AML-193 (cell line): ENCODE measurements at regions not wholly inside any gene's neighbourhood (a gene's known extent, or its start where the extent isn't known, plus 50 kb on each side); places are given as distances from the start of the nearest gene placed in this dataset.
A peak's percentile ranks its signal among the peaks of the same experiment; 100 is the strongest.

Source experiments
- DNase-seq, 2 experiments: peaks; one replicate each; lab custom pipeline; 2025; lab: John Stamatoyannopoulos, UW

- DNase-seq, result no peak
Measured at GRCh38 chr2:21253311-21254027, 129.7 kb downstream of the TDRD15 start.

- DNase-seq, result no peak
Measured at GRCh38 chr2:21254170-21254965, 130.6 kb downstream of the TDRD15 start.

GRCh38 chr2:21256006-21256405 is 132.2 kb downstream of the TDRD15 start:
- DNase-seq, result peak; percentile 79 to 85

GRCh38 chr2:21257621-21258020 is 133.9 kb downstream of the TDRD15 start:
- DNase-seq, result no peak

- no peak for DNase-seq
Measured at GRCh38 chr2:21258082-21258481, 134.3 kb downstream of the TDRD15 start.

GRCh38 chr2:21260311-21260710 is 136.5 kb downstream of the TDRD15 start:
- DNase-seq, result no peak

GRCh38 chr2:21261591-21261990 is 137.8 kb downstream of the TDRD15 start:
- no peak for DNase-seq

GRCh38 chr2:21262426-21262940 is 138.7 kb downstream of the TDRD15 start:
- DNase-seq, result no peak

- no peak for DNase-seq
Measured at GRCh38 chr2:21263622-21264021, 139.9 kb downstream of the TDRD15 start.

GRCh38 chr2:21265752-21266151 is 142.0 kb downstream of the TDRD15 start:
- no peak for DNase-seq

GRCh38 chr2:21267232-21267835 is 143.6 kb downstream of the TDRD15 start:
- no peak for DNase-seq

GRCh38 chr2:21268197-21268877 is 144.6 kb downstream of the TDRD15 start:
- DNase-seq, result no peak

- no peak for DNase-seq
Measured at GRCh38 chr2:21268878-21269224, 145.1 kb downstream of the TDRD15 start.

GRCh38 chr2:21269382-21269781 is 145.6 kb downstream of the TDRD15 start:
- DNase-seq, result no peak

GRCh38 chr2:21270083-21270491 is 146.3 kb downstream of the TDRD15 start:
- no peak for DNase-seq

GRCh38 chr2:21270708-21271122 is 146.9 kb downstream of the TDRD15 start:
- no peak for DNase-seq

GRCh38 chr2:21276163-21276562 is 152.4 kb downstream of the TDRD15 start:
- no peak for DNase-seq

GRCh38 chr2:21277068-21278056 is 153.6 kb downstream of the TDRD15 start:
- DNase-seq, result no peak

- DNase-seq, result no peak
Measured at GRCh38 chr2:21279525-21279924, 155.8 kb downstream of the TDRD15 start.

GRCh38 chr2:21280793-21281192 is 157.0 kb downstream of the TDRD15 start:
- no peak for DNase-seq

- DNase-seq, result no peak
Measured at GRCh38 chr2:21281384-21281783, 157.6 kb downstream of the TDRD15 start.
